ENCODE measurements at regions not wholly inside any gene's neighbourhood (a gene's known extent, or its start where the extent isn't known, plus 50 kb on each side); places are given as distances from the start of the nearest gene placed in this dataset.
"Not testable (repeated sequence)": the region's sequence is repeated elsewhere in the genome, so short reads cannot be mapped to it uniquely, and the experiment has no call there.

DNA sequence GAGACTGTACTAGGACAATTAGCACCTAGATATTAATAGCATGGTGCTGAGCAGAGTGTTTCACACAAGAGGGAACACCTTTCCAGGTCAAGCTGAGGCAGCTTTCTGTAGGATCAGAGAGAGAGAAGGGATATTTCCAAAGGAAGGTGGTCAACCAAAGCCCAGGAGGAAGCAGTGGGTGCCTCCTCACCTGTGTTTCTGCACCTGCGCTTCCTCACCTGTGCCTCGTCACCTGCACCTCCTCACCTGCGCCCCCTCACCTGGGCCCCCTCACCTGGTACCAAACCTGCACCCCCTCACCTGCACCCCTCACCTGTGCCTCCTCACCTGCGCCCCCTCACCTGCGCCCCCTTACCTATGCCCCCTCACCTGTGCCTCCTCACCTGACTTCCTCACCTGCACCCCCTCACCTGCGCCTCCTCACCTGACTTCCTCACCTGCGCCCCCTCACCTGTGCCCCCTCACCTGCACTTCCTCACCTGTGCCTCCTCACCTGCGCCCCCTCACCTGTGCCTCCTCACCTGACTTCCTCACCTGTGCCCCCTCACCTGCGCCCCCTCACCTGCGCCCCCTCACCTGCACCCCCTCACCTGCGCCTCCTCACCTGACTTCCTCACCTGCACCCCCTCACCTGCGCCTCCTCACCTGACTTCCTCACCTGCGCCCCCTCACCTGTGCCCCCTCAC is 67.9 kb downstream of the TTLL2 start:
- DNase-seq = peak; percentile 3

DNA sequence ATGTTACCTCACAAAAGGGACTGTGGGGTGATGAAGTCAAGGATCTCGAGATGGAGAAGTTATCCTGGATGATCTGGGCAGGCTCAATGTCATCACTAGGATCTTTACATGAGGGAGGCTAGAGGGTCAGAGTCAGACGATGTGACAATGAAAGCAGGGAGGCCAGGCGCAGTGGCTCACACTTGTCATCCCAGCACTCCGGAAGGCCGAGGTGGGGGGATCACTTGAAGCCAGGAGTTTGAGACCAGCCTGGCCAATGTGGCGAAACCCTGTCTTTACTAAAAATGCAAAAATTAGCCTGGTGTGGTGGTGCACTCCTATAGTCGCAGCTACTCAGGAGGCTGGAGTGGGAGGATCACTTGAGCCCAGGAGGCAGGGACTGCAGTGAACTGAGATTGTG is 68.8 kb downstream of the TTLL2 start:
- DNase-seq = no peak

DNA sequence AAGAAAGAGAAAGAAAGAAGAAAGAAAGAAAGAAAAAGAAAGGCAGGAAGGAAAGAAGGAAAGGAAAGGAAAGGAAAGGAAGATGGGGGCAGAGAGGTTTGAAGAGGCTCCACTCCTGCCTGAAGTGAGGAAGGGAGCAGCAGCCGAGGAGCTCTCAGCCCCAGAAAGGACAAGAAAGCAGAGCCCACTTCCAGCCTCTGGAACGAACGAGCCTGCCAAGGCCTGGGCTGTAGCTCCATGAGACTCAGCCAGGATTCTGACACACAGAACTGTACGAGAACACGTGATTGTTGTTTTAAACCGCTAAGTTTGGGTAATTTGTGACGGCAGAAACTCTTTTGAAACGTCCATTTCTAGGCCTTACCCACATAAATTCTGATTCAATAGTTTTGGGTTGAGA is 69.5 kb downstream of the TTLL2 start:
- DNase-seq = no peak

GRCh38 chr6:167394820-167395219 is 69.9 kb downstream of the TTLL2 start:
- DNase-seq = no peak

DNA sequence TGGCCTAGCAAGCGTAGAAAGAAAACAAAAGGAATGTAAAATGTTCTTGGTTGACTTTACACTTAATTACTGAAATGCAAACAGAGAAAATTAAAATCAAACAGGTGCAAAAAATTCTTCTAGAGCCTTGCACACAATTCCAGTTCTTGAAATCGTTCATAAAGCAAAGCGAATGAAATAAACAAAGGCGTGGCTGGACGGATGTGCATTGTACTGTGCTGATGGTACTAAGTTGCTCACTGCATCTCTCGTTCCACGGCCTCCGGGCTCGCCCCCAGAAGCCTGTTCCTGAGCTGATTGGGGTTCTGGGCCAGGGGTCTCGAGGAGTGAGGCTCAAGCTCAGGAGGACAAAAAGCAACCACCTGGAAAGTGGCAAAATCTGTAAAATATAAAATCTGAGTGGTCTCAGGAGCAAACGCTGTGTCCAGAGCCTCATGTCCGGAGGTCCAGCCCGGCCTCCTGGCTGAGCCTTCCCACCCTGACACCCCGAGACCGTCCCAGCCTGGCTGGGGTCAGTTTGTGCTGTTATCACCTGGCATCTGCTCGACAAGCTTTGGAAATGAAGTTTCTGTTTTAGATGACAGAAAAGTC is 71.3 kb downstream of the TTLL2 start:
- no peak for DNase-seq

DNA sequence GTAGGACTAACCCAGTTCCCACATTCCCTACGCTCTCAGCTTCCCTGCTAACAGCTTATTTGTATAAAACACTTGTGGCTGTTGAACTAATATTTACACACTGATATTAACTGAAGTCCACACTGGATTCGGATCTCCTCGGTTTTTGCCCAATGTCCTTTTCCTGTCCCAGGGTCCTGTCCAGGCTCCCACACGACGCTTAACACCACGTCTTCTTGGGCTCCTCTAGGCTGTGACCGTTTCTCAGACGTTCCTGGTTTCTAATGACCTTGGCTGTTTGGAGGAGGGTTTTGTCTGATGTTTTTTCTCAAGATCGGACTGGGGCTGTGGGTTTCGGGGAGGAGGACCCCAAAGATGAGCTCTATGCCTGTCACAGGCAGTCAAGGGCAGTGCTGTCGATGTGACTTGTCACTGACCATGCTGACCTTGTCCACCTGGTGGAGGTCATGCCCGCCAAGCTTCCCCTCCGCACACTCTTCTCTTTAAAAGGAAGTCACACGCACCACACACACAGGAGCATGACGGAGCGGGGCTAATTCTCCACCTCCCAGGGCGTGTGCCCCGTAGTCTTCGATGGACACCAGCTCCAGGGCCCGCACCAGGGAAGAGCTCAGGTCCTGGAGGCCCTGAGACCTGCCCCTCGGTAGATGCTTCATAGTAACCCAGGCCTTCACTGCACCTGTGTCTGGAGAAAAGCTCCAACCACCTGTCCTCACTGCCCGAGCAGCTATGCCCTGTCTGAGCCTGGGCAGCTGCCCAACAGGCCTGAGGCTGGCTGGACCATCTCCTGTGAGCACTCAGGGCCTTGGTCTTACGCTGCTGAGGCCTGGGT is 72.0 kb downstream of the TTLL2 start:
- no peak for DNase-seq

- DNase-seq = no peak
Observed at GRCh38 chr6:167397712-167398111, 72.8 kb downstream of the TTLL2 start.

GRCh38 chr6:167398214-167399050 is 73.5 kb downstream of the TTLL2 start:
- DNase-seq = no peak

- no peak for DNase-seq
Observed at GRCh38 chr6:167399051-167399387, 74.1 kb downstream of the TTLL2 start.

GRCh38 chr6:167399599-167399998 is 74.7 kb downstream of the TTLL2 start:
- DNase-seq = no peak

- DNase-seq = no peak
Observed at GRCh38 chr6:167400482-167401138, 75.7 kb downstream of the TTLL2 start.

- no peak for DNase-seq
Observed at GRCh38 chr6:167401525-167402194, 76.8 kb downstream of the TTLL2 start.

- DNase-seq = no peak
Observed at GRCh38 chr6:167402195-167402686, 77.4 kb downstream of the TTLL2 start.

- no peak for DNase-seq
Observed at GRCh38 chr6:167403427-167403826, 78.5 kb downstream of the TTLL2 start.

DNA sequence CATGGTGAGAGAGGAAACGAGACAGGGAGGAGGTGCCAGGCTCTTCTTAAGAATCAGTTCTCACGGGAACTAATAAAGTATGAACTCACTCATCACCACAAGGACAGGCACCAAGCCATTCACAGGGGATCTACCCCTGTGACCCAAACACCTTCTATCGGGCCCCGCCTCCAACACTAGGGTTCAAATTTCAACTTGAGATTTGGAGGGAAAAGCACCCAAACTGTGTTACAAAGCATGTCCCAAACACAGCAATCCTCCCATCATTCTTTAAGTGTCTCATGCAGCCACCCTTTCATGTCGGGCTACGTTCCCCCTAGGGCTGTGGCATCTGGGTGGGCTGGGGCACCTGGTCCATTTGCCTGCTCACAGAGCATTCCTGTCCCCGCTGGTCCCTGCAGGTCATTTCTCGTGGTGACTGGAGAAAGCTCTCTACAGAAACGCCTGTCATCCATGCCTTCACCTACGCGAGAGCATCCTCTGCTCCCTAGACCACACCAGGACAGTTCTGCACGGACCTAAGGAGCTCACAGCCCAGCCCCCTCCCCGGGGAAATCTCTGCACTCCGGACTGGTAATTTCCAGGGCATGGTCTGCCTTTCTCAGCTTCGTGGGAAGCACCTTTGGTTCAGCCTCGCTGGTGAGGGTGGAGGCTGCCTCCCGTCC is 79.6 kb downstream of the TTLL2 start:
- DNase-seq = no peak

DNA sequence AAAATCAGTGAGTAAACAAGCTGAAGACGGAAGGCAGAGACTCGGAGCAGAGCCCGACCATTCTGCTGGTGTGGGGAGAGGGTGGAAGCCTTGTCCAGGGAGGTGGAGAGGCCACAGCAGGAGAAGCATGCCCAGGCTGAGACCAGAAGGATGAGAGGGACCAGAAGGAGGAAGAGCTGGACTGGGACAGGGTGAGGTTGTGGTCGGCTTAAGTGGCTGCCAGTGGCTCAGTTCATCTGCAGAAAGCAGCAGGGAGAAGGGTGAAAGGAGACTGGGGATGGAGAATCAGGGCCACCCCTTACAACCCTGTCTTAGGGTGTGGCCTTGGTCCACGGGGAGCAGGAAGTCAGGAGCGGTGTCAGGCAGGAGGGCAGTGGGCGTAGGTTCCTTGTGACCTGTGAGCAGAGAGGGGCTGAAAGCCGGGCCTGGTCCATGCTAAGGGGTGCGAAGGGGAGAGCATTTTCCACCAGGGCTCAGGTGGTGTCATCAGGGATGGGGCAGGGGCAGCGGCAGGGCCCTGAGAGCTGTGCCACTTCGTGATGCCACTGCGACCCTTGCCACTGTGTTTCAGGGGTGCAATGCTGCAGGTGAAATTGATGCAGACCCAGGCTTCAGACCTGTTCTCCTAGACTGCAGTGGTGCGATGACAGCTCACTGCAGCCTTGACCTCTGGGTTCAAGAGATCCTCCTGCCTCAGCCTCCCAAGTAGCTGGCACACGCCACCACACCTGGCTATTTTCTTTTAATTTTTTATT is 81.1 kb downstream of the TTLL2 start:
- no peak for DNase-seq

DNA sequence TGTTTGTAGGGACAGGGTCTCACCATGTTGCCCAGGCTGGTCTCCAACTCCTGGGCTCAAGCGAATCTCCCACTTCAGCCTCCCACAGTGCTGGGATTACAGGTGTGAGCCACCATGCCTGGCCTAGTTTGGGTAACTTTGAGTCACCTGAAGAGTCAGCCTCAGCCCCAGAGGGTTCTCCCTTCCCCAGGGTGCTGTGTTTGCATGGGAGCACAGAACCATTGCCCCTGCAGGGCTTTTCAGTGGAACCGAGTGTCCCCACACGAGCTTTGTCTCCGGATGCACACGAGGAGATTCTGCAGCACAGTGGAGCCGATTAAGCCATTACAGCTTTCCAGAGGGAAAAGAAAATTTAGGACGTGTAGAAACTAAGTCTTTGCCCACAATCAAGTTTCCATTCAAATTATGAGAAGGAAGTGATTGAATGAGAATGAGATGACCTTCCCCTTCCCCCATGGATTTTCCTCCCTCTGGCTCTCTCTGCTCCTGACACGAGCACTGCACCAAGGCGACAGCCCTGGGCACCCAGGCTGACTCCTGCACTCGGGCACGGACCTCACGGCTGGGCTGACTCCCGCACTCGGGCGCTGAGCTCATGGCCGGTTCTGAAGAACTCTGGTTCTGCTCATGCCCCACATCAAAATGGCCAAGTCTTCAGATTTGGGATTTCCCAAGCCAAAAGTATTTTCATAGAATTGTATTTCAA is 81.8 kb downstream of the TTLL2 start:
- not testable (repeated sequence) for DNase-seq

GRCh38 chr6:167407239-167408064 is 82.6 kb downstream of the TTLL2 start:
- no peak for DNase-seq
